PC-3 (cell line): ENCODE measurements at regions not wholly inside any gene's neighbourhood (a gene's known extent, or its start where the extent isn't known, plus 50 kb on each side); places are given as distances from the start of the nearest gene placed in this dataset.

ENCODE experiments used
- ATAC-seq: fragments of 200-7000 bp; cut with Tn5 transposase; 2 replicates; pipeline ENCODE4 v1.9.1; 2020; ENCODE audit warnings: mild to moderate bottlenecking, moderate library complexity
- BruUV-seq: library from RNA; stranded (reverse); fragments of 400-500 nt; replicated peaks from 2 replicates; lab custom pipeline; 2021; lab: Mats Ljungman, UMichigan
- CTCF ChIA-PET: fragments of 300-600 bp; sonication (Branson Sonifier 250); formaldehyde crosslinking; loops from one replicate; lab custom pipeline; 2022; ENCODE audit warnings: antibody characterized with exemption; lab: Charles Lee
- POLR2A ChIA-PET: fragments of 300-600 bp; sonication (Branson Sonifier 250); formaldehyde crosslinking; loops from one replicate; lab custom pipeline; 2022; ENCODE audit warnings: antibody characterized with exemption; ENCODE audit not compliant: unreplicated experiment; lab: Charles Lee
- DNase-seq: peaks from one replicate; pipeline ENCODE4 v3.0.0-alpha.2; 2015
- H2AFZ ChIP-seq: fragments of 300-600 bp; sonication (generic); 2 replicates; pipeline ENCODE4 v1.6.0; 2016; ENCODE audit warnings: antibody characterized with exemption, low read length
- H3F3A ChIP-seq: fragments of 300-600 bp; sonication (generic); one replicate; pipeline ENCODE4 v1.6.0; 2017; ENCODE audit warnings: antibody characterized with exemption, low read length, control low read depth, mild to moderate bottlenecking; ENCODE audit not compliant: unreplicated experiment
- H3K27ac ChIP-seq: fragments of 300-600 bp; sonication (generic); 2 replicates; pipeline ENCODE4 v1.5.1; 2016; ENCODE audit warnings: mild to moderate bottlenecking, low read length
- H3K27me3 ChIP-seq: fragments of 300-600 bp; sonication (generic); 2 replicates; pipeline ENCODE4 v1.6.1; 2016; ENCODE audit warnings: low read length, mixed read lengths
- H3K36me3 ChIP-seq: fragments of 300-600 bp; sonication (generic); 2 replicates; pipeline ENCODE4 v1.6.1; 2016; ENCODE audit warnings: low read depth, mixed run types, low read length, mixed read lengths
- H3K4me1 ChIP-seq: fragments of 300-600 bp; sonication (generic); 2 replicates; pipeline ENCODE4 v1.5.1; 2016; ENCODE audit warnings: low read length; ENCODE audit not compliant: insufficient read depth
- H3K4me2 ChIP-seq: fragments of 300-600 bp; sonication (generic); 2 replicates; pipeline ENCODE4 v1.6.0; 2016; ENCODE audit warnings: low read length
- H3K4me3 ChIP-seq: fragments of 300-600 bp; sonication (generic); 2 replicates; pipeline ENCODE4 v1.5.1; 2016; ENCODE audit warnings: mild to moderate bottlenecking, low read length, mixed read lengths
- H3K79me2 ChIP-seq: fragments of 300-600 bp; sonication (generic); 2 replicates; pipeline ENCODE4 v1.6.1; 2017; ENCODE audit warnings: low read length, mixed read lengths
- H3K9ac ChIP-seq: fragments of 300-600 bp; sonication (generic); 2 replicates; pipeline ENCODE4 v1.6.0; 2016; ENCODE audit warnings: mild to moderate bottlenecking, low read length
- H3K9me2 ChIP-seq: fragments of 300-600 bp; sonication (generic); replicated peaks from 2 replicates; pipeline ENCODE4 v1.6.1; 2016; ENCODE audit warnings: mixed run types, low read length, mixed read lengths
- H3K9me3 ChIP-seq: fragments of 300-600 bp; sonication (generic); 2 replicates; pipeline ENCODE4 v1.6.1; 2016; ENCODE audit warnings: low read length, mixed read lengths
- H4K20me1 ChIP-seq: fragments of 300-600 bp; sonication (generic); 2 replicates; pipeline ENCODE4 v1.6.1; 2016; ENCODE audit warnings: low read length, mixed read lengths
- EZH2 ChIP-seq: fragments of 300-600 bp; sonication (generic); IDR thresholded peaks from one replicate; pipeline ENCODE4 v1.6.1; 2017; ENCODE audit warnings: antibody characterized with exemption, mild to moderate bottlenecking, low read length; ENCODE audit not compliant: unreplicated experiment
- EZH2phosphoT487 ChIP-seq: fragments of 300-600 bp; sonication (generic); IDR thresholded peaks from 2 replicates; pipeline ENCODE4 v1.6.1; 2018; ENCODE audit warnings: mild to moderate bottlenecking, antibody characterized with exemption, low read length, borderline replicate concordance
- intact Hi-C: fragments of 100-400 bp; cut with micrococcal nuclease; formaldehyde crosslinking; loops from 2 replicates; pipeline ENCODE4 v1.9.0; 2023
- TF ChIP-seq, protein P1 (sequence below): fragments of 300-600 bp; sonication (generic); conservative IDR thresholded peaks from 2 replicates; pipeline ENCODE4 v1.5.1; 2017; ENCODE audit warnings: antibody characterized with exemption, low read depth, mild to moderate bottlenecking, low read length

DNA sequence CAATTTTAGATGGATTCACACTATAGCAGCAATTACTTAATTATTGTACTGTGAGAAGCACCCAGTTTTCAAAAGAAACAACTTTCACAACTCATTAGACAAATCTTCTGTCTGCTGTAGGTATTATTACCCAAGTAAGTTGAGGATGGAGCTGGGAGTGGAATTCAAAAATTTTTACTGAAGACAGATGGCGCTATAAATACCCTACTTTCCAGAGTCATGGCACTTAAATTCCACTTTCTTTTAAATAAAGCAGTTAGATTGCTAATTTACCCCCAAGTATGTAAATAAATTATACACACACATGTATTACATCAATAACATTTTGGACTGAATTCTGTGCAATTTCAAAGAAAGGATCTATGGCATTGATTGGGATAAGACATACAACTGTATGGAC lies 166.8 kb downstream of the FTCDNL1 start:
- H2AFZ ChIP-seq, result no peak overlapping the region
- no peak overlapping the region for H3K4me3 ChIP-seq
- no peak overlapping the region for H3K9ac ChIP-seq
- no peaks in the 10 kb centered on the region for H3F3A ChIP-seq
- no peaks in the 10 kb centered on the region for H3K4me1 ChIP-seq
- H3K27ac ChIP-seq, result no peak overlapping the region
- H3K9me2 ChIP-seq, result no peaks in the 10 kb centered on the region
- no peak overlapping the region for H3K4me2 ChIP-seq
- intact Hi-C loops, result no loop called here
- CTCF ChIA-PET, result no interaction called here
- H3K27me3 ChIP-seq, result peaks cover 32% of the 10 kb centered on the region
- DNase-seq (no peak), ATAC-seq (no peak)
- no peaks in the 10 kb centered on the region for H3K79me2 ChIP-seq
- no peaks in the 10 kb centered on the region for H4K20me1 ChIP-seq
- no peaks in the 10 kb centered on the region for H3K9me3 ChIP-seq
- no TSS peak for BruUV-seq
- H3K36me3 ChIP-seq, result no peaks in the 10 kb centered on the region
- TF ChIP-seq, protein P1, sequence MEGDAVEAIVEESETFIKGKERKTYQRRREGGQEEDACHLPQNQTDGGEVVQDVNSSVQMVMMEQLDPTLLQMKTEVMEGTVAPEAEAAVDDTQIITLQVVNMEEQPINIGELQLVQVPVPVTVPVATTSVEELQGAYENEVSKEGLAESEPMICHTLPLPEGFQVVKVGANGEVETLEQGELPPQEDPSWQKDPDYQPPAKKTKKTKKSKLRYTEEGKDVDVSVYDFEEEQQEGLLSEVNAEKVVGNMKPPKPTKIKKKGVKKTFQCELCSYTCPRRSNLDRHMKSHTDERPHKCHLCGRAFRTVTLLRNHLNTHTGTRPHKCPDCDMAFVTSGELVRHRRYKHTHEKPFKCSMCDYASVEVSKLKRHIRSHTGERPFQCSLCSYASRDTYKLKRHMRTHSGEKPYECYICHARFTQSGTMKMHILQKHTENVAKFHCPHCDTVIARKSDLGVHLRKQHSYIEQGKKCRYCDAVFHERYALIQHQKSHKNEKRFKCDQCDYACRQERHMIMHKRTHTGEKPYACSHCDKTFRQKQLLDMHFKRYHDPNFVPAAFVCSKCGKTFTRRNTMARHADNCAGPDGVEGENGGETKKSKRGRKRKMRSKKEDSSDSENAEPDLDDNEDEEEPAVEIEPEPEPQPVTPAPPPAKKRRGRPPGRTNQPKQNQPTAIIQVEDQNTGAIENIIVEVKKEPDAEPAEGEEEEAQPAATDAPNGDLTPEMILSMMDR, result peak; percentile 23; the same call in 1 of the 2 replicates
- TF ChIP-seq EZH2phosphoT487, result no peak
- no peak for TF ChIP-seq EZH2
- POLR2A ChIA-PET, result no interaction called here

DNA sequence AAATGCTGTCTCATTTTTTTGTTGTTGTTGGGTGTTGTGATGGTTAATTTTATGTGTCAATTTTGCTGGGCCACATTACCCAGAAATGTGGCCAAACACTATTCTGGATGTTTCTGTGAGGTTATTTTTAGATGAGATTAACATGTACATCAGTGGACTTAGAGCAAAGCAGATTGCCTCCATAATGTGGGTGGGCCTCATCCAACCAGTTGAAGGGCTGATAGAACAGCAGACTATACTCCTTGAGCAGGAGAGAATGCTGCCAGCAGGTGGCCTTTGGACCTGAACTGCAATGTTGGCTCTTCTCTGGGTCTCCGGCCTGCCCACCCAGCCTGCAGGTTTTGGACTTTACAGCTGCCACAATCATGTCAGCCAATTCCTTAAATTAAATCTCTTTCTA lies 169.0 kb downstream of the FTCDNL1 start:
- DNase-seq (no peak), ATAC-seq (no peak)
- no peak overlapping the region for H3K4me3 ChIP-seq
- no TSS peak for BruUV-seq
- H3K36me3 ChIP-seq, result no peaks in the 10 kb centered on the region
- no peaks in the 10 kb centered on the region for H3F3A ChIP-seq
- H4K20me1 ChIP-seq, result no peaks in the 10 kb centered on the region
- no peaks in the 10 kb centered on the region for H3K4me1 ChIP-seq
- TF ChIP-seq, protein P1, result no peak; the same call in 1 of the 2 replicates
- TF ChIP-seq EZH2phosphoT487, result no peak
- TF ChIP-seq EZH2, result no peak
- POLR2A ChIA-PET, result no interaction called here
- CTCF ChIA-PET, result no interaction called here
- H3K9me3 ChIP-seq, result no peaks in the 10 kb centered on the region
- no peaks in the 10 kb centered on the region for H3K9me2 ChIP-seq
- H3K27ac ChIP-seq, result no peak overlapping the region
- peaks cover 43% of the 10 kb centered on the region for H3K27me3 ChIP-seq
- H3K4me2 ChIP-seq, result no peak overlapping the region
- intact Hi-C loops, result no loop called here
- H2AFZ ChIP-seq, result no peak overlapping the region
- no peaks in the 10 kb centered on the region for H3K79me2 ChIP-seq
- no peak overlapping the region for H3K9ac ChIP-seq

DNA sequence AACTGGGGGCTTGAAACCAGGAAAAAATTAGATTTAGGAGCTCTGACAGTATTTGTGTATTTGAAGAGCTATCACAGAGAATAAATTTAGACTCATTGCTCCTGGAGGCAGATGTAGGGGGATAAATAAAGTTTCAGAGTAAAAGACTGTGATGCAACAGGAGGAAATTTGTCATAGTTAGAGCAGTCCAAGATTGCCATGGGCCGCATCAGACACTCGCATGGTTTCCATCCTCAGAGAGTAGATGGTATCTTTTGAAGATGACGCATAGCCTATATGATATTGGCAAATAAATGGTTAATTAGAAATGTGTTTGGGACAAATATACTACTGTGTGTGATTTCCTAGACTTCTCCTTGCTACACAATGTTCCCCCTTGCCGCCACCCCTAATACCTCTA lies 170.5 kb downstream of the FTCDNL1 start:
- Histone ChIP-seq H3K4me3 (no peak overlapping the region), H4K20me1 (no peaks in the 10 kb centered on the region), H3F3A (no peaks in the 10 kb centered on the region), H3K4me1 (no peaks in the 10 kb centered on the region), H3K27me3 (peaks cover 43% of the 10 kb centered on the region), H3K36me3 (no peaks in the 10 kb centered on the region), H3K4me2 (no peak overlapping the region), H3K27ac (no peak overlapping the region), H2AFZ (no peak overlapping the region), H3K79me2 (no peaks in the 10 kb centered on the region), H3K9me3 (no peaks in the 10 kb centered on the region), H3K9ac (no peak overlapping the region), H3K9me2 (no peaks in the 10 kb centered on the region)
- POLR2A ChIA-PET, result no interaction called here
- no peak for ATAC-seq
- intact Hi-C loops, result no loop called here
- no peak for DNase-seq
- TF ChIP-seq EZH2, result no peak
- TF ChIP-seq, protein P1, result no peak
- no peak for TF ChIP-seq EZH2phosphoT487
- CTCF ChIA-PET, result no interaction called here
- BruUV-seq, result no TSS peak
